WTC11 (cell line): ENCODE measurements at regions not wholly inside any gene's neighbourhood (a gene's known extent, or its start where the extent isn't known, plus 50 kb on each side); places are given as distances from the start of the nearest gene placed in this dataset.

ENCODE experiments used
- ATF1 ChIP-seq: sonication (generic); formaldehyde crosslinking; IDR thresholded peaks from 2 replicates; pipeline ENCODE4 v1.8.1; 2023; ENCODE audit warnings: mild to moderate bottlenecking, moderate library complexity, missing genetic modification reagents
- GTF2I ChIP-seq: fragments of 250-450 bp; sonication (Bioruptor Pico); conservative IDR thresholded peaks from 2 replicates; pipeline ENCODE4 v1.4.0; 2021; ENCODE audit warnings: mild to moderate bottlenecking
- HMGA2 ChIP-seq: fragments of 250-450 bp; sonication (Bioruptor Pico); IDR thresholded peaks from 2 replicates; pipeline ENCODE4 v1.4.0; 2021; ENCODE audit warnings: mild to moderate bottlenecking, moderate library complexity
- NR2C2 ChIP-seq: sonication (generic); formaldehyde crosslinking; IDR thresholded peaks from 2 replicates; pipeline ENCODE4 v1.8.0; 2022; ENCODE audit warnings: mild to moderate bottlenecking, missing genetic modification reagents
- SMAD3 ChIP-seq: sonication (generic); formaldehyde crosslinking; IDR thresholded peaks from 2 replicates; pipeline ENCODE4 v1.8.0; 2022; ENCODE audit warnings: missing genetic modification reagents, mild to moderate bottlenecking, borderline replicate concordance
- SP1 ChIP-seq: sonication (generic); formaldehyde crosslinking; conservative IDR thresholded peaks from 2 replicates; pipeline ENCODE4 v1.8.1; 2022; ENCODE audit warnings: missing genetic modification reagents
- STAT6 ChIP-seq: sonication (generic); formaldehyde crosslinking; conservative IDR thresholded peaks from 2 replicates; pipeline ENCODE4 v1.8.1; 2023; ENCODE audit warnings: mild to moderate bottlenecking, low read depth, missing genetic modification reagents, moderate library complexity
- ZBTB21 ChIP-seq: sonication (generic); formaldehyde crosslinking; IDR thresholded peaks from 2 replicates; pipeline ENCODE4 v1.8.1; 2023; ENCODE audit warnings: mild to moderate bottlenecking, missing genetic modification reagents, borderline replicate concordance
- TF ChIP-seq, protein P1 (sequence below): fragments of 200-600 bp; IDR thresholded peaks from 2 replicates; pipeline ENCODE4 v1.8.0; 2022; ENCODE audit warnings: antibody characterized with exemption
- TF ChIP-seq, protein P2 (sequence below): sonication (generic); formaldehyde crosslinking; IDR thresholded peaks from 2 replicates; pipeline ENCODE4 v1.8.0; 2023; ENCODE audit warnings: mild to moderate bottlenecking, missing genetic modification reagents
- TF ChIP-seq, protein P3 (sequence below): sonication (generic); formaldehyde crosslinking; IDR thresholded peaks from 2 replicates; pipeline ENCODE4 v1.8.1; 2022; ENCODE audit warnings: low read depth, missing genetic modification reagents, borderline replicate concordance
- TF ChIP-seq, protein P4 (sequence below): sonication (generic); formaldehyde crosslinking; conservative IDR thresholded peaks from 2 replicates; pipeline ENCODE4 v1.8.1; 2022; ENCODE audit warnings: mild to moderate bottlenecking, missing genetic modification reagents
- TF ChIP-seq, protein P5 (sequence below): fragments of 250-450 bp; sonication (Bioruptor Pico); IDR thresholded peaks from 2 replicates; pipeline ENCODE4 v1.9.0; 2021; ENCODE audit warnings: mild to moderate bottlenecking
- TF ChIP-seq, protein P6 (sequence below): sonication (generic); formaldehyde crosslinking; IDR thresholded peaks from 2 replicates; pipeline ENCODE4 v1.8.1; 2022; ENCODE audit warnings: mild to moderate bottlenecking, moderate library complexity, missing genetic modification reagents

DNA sequence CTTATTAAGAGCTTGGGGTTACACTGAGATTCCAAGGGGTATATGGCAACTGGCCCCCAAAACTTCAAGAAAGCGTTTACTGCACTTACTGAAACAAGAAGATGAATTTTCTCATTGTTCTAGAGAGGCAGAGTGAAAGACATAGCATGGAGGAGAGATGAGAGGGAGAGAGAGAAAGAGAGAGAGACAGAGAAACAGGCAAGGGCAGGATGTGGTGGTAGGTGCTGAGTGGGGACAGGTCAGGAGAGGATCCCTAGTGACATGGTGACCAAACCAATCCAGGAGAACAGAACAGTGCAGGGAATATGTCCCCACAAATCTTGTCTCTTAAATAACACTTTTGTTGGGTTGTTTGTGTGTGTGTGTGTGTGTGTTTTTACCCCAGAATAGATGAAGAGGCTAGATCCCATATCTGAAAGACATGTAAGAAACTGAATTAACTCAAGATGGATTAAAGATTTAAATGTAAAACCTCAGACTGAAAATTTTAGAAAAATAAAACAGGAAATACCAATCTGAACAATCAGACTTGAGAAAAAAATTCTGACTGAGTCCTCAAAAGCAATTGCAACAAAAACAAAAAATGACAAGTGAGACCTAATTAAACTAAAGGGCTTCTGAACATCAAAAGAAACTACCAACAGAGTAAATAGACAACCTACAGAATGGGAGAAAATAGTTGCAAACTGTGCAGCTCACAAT, 202.2 kb downstream of the QDPR start:
- TF ChIP-seq, protein P1, sequence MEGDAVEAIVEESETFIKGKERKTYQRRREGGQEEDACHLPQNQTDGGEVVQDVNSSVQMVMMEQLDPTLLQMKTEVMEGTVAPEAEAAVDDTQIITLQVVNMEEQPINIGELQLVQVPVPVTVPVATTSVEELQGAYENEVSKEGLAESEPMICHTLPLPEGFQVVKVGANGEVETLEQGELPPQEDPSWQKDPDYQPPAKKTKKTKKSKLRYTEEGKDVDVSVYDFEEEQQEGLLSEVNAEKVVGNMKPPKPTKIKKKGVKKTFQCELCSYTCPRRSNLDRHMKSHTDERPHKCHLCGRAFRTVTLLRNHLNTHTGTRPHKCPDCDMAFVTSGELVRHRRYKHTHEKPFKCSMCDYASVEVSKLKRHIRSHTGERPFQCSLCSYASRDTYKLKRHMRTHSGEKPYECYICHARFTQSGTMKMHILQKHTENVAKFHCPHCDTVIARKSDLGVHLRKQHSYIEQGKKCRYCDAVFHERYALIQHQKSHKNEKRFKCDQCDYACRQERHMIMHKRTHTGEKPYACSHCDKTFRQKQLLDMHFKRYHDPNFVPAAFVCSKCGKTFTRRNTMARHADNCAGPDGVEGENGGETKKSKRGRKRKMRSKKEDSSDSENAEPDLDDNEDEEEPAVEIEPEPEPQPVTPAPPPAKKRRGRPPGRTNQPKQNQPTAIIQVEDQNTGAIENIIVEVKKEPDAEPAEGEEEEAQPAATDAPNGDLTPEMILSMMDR: no peak
- TF ChIP-seq STAT6 (CRISPR knock-in tag) (no peak), HMGA2 (CRISPR knock-in tag) (no peak), SP1 (CRISPR knock-in tag) (no peak), ZBTB21 (CRISPR knock-in tag) (no peak), ATF1 (CRISPR knock-in tag) (no peak), GTF2I (no peak), NR2C2 (CRISPR knock-in tag) (no peak), SMAD3 (no peak)
- TF ChIP-seq, protein P2, sequence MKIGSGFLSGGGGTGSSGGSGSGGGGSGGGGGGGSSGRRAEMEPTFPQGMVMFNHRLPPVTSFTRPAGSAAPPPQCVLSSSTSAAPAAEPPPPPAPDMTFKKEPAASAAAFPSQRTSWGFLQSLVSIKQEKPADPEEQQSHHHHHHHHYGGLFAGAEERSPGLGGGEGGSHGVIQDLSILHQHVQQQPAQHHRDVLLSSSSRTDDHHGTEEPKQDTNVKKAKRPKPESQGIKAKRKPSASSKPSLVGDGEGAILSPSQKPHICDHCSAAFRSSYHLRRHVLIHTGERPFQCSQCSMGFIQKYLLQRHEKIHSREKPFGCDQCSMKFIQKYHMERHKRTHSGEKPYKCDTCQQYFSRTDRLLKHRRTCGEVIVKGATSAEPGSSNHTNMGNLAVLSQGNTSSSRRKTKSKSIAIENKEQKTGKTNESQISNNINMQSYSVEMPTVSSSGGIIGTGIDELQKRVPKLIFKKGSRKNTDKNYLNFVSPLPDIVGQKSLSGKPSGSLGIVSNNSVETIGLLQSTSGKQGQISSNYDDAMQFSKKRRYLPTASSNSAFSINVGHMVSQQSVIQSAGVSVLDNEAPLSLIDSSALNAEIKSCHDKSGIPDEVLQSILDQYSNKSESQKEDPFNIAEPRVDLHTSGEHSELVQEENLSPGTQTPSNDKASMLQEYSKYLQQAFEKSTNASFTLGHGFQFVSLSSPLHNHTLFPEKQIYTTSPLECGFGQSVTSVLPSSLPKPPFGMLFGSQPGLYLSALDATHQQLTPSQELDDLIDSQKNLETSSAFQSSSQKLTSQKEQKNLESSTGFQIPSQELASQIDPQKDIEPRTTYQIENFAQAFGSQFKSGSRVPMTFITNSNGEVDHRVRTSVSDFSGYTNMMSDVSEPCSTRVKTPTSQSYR (CRISPR knock-in tag): no peak
- TF ChIP-seq, protein P3, sequence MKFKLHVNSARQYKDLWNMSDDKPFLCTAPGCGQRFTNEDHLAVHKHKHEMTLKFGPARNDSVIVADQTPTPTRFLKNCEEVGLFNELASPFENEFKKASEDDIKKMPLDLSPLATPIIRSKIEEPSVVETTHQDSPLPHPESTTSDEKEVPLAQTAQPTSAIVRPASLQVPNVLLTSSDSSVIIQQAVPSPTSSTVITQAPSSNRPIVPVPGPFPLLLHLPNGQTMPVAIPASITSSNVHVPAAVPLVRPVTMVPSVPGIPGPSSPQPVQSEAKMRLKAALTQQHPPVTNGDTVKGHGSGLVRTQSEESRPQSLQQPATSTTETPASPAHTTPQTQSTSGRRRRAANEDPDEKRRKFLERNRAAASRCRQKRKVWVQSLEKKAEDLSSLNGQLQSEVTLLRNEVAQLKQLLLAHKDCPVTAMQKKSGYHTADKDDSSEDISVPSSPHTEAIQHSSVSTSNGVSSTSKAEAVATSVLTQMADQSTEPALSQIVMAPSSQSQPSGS (CRISPR knock-in tag): no peak
- TF ChIP-seq, protein P4, sequence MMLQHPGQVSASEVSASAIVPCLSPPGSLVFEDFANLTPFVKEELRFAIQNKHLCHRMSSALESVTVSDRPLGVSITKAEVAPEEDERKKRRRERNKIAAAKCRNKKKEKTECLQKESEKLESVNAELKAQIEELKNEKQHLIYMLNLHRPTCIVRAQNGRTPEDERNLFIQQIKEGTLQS: no peak
- TF ChIP-seq, protein P5, sequence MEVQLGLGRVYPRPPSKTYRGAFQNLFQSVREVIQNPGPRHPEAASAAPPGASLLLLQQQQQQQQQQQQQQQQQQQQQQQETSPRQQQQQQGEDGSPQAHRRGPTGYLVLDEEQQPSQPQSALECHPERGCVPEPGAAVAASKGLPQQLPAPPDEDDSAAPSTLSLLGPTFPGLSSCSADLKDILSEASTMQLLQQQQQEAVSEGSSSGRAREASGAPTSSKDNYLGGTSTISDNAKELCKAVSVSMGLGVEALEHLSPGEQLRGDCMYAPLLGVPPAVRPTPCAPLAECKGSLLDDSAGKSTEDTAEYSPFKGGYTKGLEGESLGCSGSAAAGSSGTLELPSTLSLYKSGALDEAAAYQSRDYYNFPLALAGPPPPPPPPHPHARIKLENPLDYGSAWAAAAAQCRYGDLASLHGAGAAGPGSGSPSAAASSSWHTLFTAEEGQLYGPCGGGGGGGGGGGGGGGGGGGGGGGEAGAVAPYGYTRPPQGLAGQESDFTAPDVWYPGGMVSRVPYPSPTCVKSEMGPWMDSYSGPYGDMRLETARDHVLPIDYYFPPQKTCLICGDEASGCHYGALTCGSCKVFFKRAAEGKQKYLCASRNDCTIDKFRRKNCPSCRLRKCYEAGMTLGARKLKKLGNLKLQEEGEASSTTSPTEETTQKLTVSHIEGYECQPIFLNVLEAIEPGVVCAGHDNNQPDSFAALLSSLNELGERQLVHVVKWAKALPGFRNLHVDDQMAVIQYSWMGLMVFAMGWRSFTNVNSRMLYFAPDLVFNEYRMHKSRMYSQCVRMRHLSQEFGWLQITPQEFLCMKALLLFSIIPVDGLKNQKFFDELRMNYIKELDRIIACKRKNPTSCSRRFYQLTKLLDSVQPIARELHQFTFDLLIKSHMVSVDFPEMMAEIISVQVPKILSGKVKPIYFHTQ (CRISPR knock-in tag): no peak
- TF ChIP-seq, protein P6, sequence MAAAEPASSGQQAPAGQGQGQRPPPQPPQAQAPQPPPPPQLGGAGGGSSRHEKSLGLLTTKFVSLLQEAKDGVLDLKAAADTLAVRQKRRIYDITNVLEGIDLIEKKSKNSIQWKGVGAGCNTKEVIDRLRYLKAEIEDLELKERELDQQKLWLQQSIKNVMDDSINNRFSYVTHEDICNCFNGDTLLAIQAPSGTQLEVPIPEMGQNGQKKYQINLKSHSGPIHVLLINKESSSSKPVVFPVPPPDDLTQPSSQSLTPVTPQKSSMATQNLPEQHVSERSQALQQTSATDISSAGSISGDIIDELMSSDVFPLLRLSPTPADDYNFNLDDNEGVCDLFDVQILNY (CRISPR knock-in tag): no peak
